HEK293T (cell line): ENCODE measurements at regions not wholly inside any gene's neighbourhood (a gene's known extent, or its start where the extent isn't known, plus 50 kb on each side); places are given as distances from the start of the nearest gene placed in this dataset.

Experiments
- ARNT ChIP-seq: fragments of 450-650 bp; IDR thresholded peaks from 2 replicates; pipeline ENCODE4 v1.6.1; 2017; ENCODE audit warnings: mild to moderate bottlenecking
- ELF4 ChIP-seq: fragments of 450-650 bp; IDR thresholded peaks from 2 replicates; pipeline ENCODE4 v1.6.1; 2017; ENCODE audit warnings: antibody characterized with exemption
- FOXM1 ChIP-seq: fragments of 450-650 bp; IDR thresholded peaks from 2 replicates; pipeline ENCODE4 v1.6.1; 2017; ENCODE audit warnings: mild to moderate bottlenecking, borderline replicate concordance
- SP1 ChIP-seq: fragments of 450-650 bp; IDR thresholded peaks from 2 replicates; pipeline ENCODE4 v1.6.1; 2017
- TARDBP ChIP-seq: fragments of 450-650 bp; IDR thresholded peaks from 2 replicates; pipeline ENCODE4 v1.6.1; 2016

- TF ChIP-seq ARNT, result no peak
- TF ChIP-seq ELF4, result no peak
- no peak for TF ChIP-seq TARDBP
- no peak for TF ChIP-seq SP1
- no peak for TF ChIP-seq FOXM1
These were observed 304.3 kb upstream of the PARD3B start for GRCh38 chr2:204240961-204241360.
